GM13977 (cell line): ENCODE measurements at regions not wholly inside any gene's neighbourhood (a gene's known extent, or its start where the extent isn't known, plus 50 kb on each side); places are given as distances from the start of the nearest gene placed in this dataset.

ENCODE experiments used
- DNase-seq: peaks from one replicate; pipeline ENCODE4 v3.0.0; 2012; ENCODE audit warnings: low spot score
- in situ Hi-C: fragments of 300-500 bp; cut with MboI; formaldehyde crosslinking; loops from one replicate; pipeline ENCODE4 v1.12.0; 2022; ENCODE audit warnings: low sequenced_read_pairs, low pct_unique_long_range_greater_than_20kb, mixed read lengths, inconsistent platforms; ENCODE audit not compliant: unreplicated experiment
- TF ChIP-seq, protein P1 (sequence below): IDR thresholded peaks from 2 replicates; pipeline ENCODE4 v1.5.1; 2012; ENCODE audit warnings: mild to moderate bottlenecking, control low read depth; ENCODE audit not compliant: insufficient read depth; ENCODE audit errors: extremely low read depth, missing control alignments

- TF ChIP-seq, protein P1, sequence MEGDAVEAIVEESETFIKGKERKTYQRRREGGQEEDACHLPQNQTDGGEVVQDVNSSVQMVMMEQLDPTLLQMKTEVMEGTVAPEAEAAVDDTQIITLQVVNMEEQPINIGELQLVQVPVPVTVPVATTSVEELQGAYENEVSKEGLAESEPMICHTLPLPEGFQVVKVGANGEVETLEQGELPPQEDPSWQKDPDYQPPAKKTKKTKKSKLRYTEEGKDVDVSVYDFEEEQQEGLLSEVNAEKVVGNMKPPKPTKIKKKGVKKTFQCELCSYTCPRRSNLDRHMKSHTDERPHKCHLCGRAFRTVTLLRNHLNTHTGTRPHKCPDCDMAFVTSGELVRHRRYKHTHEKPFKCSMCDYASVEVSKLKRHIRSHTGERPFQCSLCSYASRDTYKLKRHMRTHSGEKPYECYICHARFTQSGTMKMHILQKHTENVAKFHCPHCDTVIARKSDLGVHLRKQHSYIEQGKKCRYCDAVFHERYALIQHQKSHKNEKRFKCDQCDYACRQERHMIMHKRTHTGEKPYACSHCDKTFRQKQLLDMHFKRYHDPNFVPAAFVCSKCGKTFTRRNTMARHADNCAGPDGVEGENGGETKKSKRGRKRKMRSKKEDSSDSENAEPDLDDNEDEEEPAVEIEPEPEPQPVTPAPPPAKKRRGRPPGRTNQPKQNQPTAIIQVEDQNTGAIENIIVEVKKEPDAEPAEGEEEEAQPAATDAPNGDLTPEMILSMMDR = no peak
- in situ Hi-C loops = no loop called here
Observed at GRCh38 chr17:36879027-36879426, 58.2 kb upstream of the LHX1 start.

DNA sequence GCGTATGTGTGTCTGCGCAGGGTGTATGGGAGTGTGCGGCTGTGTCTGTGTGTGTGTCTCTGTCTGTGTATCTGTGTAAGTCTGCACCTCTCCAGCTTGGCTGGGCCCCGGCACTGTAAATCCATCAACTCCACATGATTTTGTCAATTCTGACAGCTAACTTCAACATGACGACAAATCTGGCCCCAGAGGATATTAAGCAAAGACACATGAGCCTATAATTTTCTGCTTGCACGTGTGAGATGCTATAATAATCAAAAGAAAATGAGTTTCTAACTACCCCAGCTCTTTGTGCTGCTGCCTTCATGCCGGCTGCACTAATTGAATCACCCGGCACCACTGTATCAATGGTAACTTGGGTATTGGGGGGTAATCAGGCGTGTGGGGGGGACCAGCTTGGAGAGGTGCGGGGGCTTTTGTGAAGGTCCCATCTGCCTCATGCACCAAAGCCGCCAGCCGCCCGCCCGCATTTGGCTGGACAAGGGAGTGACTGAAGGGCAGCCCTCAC lies 57.6 kb upstream of the LHX1 start:
- TF ChIP-seq, protein P1 = no peak
- DNase-seq = no peak
- in situ Hi-C loops = no loop called here

More at GRCh38 chr17:36879027-36879426, 58.2 kb upstream of the LHX1 start:
- no peak for DNase-seq

GRCh38 chr17:36880268-36880905 lies 56.9 kb upstream of the LHX1 start:
- TF ChIP-seq, protein P1 = no peak
- in situ Hi-C loops = no loop called here
- DNase-seq = no peak

DNA sequence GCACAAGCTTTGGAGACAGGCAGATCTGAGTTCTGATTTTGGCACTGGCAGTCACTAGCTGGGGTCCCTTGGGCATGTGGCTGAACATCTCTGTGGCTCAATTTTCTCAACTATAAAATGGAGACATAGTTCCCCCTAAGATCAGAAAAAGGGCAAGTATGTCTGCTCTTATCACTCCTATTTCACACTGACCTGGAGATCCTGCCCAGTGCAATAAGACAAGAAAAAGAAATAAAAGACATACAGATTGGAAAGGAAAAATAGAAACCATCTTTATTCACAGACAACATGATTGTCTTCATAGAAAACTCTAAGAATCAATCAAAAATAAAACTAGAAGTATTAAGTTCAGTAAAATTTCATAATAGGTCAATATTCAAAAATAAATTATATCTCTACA lies 56.0 kb upstream of the LHX1 start:
- no peak for DNase-seq
- in situ Hi-C loops = no loop called here
- TF ChIP-seq, protein P1 = no peak

- in situ Hi-C loops = no loop called here
- no peak for DNase-seq
- TF ChIP-seq, protein P1 = no peak
Observed at GRCh38 chr17:36884495-36885152, 52.7 kb upstream of the LHX1 start.

- no peak for DNase-seq
- TF ChIP-seq, protein P1 = no peak
- in situ Hi-C loops = no loop called here
Observed at GRCh38 chr17:36885153-36885735, 52.0 kb upstream of the LHX1 start.
